ENCODE measurements at regions not wholly inside any gene's neighbourhood (a gene's known extent, or its start where the extent isn't known, plus 50 kb on each side); places are given as distances from the start of the nearest gene placed in this dataset.

DNA sequence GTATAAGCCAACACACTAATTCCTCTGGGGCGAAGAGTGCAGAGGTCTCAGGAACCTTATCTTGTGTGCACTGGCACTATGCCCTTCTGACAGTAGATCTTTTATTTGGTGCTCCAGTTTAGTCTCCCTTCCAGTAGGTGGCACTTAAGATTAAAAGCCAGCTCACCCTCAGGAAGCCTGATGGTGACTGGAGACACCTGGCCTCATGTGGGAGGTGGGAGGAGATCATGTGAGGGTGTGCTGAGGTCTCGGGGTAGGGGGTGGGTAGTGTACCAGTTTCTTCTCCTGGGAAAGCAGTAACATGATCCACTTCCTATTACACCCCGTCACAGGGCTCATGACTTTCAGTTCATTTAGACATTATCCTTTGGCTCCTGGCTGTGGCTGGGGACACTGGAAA, 654.9 kb downstream of the ADCYAP1 start:
- Histone ChIP-seq H2AFZ (ENCODE audit: low read length) (no peak overlapping the region), H3K36me3 (ENCODE audit: insufficient read depth, low read length) (no peaks in the 10 kb centered on the region), H3K9me3 (ENCODE audit: low read depth, low read length) (no peaks in the 10 kb centered on the region), H4K20me1 (ENCODE audit: insufficient read depth, low read length) (no peaks in the 10 kb centered on the region), H3K79me2 (ENCODE audit: insufficient read depth, low read length) (no peaks in the 10 kb centered on the region), H3K4me1 (ENCODE audit: insufficient read depth, low read length) (no peaks in the 10 kb centered on the region), H3K27me3 (ENCODE audit: insufficient read depth, low read length) (no peaks in the 10 kb centered on the region), H3K4me3 (ENCODE audit: insufficient read depth, low read length) (no peak overlapping the region), H3K27ac (ENCODE audit: low read depth, low read length) (no peak overlapping the region), H3K4me2 (ENCODE audit: insufficient read depth, low read length) (no peak overlapping the region)
- TF ChIP-seq, protein P1, sequence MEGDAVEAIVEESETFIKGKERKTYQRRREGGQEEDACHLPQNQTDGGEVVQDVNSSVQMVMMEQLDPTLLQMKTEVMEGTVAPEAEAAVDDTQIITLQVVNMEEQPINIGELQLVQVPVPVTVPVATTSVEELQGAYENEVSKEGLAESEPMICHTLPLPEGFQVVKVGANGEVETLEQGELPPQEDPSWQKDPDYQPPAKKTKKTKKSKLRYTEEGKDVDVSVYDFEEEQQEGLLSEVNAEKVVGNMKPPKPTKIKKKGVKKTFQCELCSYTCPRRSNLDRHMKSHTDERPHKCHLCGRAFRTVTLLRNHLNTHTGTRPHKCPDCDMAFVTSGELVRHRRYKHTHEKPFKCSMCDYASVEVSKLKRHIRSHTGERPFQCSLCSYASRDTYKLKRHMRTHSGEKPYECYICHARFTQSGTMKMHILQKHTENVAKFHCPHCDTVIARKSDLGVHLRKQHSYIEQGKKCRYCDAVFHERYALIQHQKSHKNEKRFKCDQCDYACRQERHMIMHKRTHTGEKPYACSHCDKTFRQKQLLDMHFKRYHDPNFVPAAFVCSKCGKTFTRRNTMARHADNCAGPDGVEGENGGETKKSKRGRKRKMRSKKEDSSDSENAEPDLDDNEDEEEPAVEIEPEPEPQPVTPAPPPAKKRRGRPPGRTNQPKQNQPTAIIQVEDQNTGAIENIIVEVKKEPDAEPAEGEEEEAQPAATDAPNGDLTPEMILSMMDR (IDR thresholded peaks at IDR 0.05; ENCODE audit: extremely low read depth, low read depth, low read length): no peak
- peak; percentile 34 for DNase-seq (ENCODE audit: insufficient read length, low spot score, missing footprints)

DNA sequence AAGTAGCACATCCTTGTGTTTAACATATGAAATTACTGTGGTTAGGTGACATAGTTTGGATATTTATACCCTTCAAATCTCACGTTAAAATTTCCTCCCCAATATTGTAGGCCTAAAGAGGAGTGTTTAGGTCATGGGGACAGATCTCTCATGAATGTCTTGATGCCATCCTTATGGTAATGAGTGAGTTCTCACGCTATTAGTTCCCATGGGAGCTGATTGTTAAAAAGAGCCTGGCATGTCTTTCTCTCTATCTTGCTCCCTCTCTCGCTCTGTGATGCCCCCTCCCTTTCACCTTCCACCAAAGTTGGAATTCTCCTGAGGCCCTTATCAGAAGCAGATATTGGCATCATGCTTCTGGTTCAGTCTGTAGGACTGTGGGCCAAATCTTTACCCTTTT, 660.1 kb downstream of the ADCYAP1 start:
- TF ChIP-seq, protein P1 (IDR thresholded peaks at IDR 0.05; ENCODE audit: extremely low read depth, low read depth, low read length): no peak
- no peak overlapping the region for H3K4me2 ChIP-seq (ENCODE audit: insufficient read depth, low read length)
- H3K4me1 ChIP-seq (ENCODE audit: insufficient read depth, low read length): no peaks in the 10 kb centered on the region
- no peak for DNase-seq (ENCODE audit: insufficient read length, low spot score, missing footprints)
- no peaks in the 10 kb centered on the region for H3K79me2 ChIP-seq (ENCODE audit: insufficient read depth, low read length)
- H3K27me3 ChIP-seq (ENCODE audit: insufficient read depth, low read length): no peaks in the 10 kb centered on the region
- H4K20me1 ChIP-seq (ENCODE audit: insufficient read depth, low read length): no peaks in the 10 kb centered on the region
- no peak overlapping the region for H3K27ac ChIP-seq (ENCODE audit: low read depth, low read length)
- H2AFZ ChIP-seq (ENCODE audit: low read length): no peak overlapping the region
- H3K4me3 ChIP-seq (ENCODE audit: insufficient read depth, low read length): no peak overlapping the region
- no peaks in the 10 kb centered on the region for H3K36me3 ChIP-seq (ENCODE audit: insufficient read depth, low read length)
- no peaks in the 10 kb centered on the region for H3K9me3 ChIP-seq (ENCODE audit: low read depth, low read length)

DNA sequence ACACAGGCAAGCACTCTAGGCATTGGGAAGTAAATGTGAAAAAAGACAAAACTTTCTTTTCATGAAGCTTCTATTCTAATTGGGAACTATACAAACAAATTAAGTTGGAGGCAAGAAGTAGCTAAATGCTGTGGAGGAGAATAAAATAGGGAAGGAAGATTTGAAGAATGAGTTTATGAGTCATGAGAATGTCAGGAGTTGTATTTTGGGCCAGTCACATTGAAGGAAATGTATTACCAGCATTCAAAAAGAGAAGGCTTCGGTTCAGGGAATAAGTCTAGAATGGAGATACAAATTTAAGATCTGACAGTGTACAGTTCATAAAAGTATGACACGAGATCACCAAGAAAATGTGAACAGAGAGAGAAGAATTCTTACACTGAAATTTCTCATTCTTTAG, 666.5 kb downstream of the ADCYAP1 start:
- no peaks in the 10 kb centered on the region for H3K9me3 ChIP-seq (ENCODE audit: low read depth, low read length)
- no peak overlapping the region for H2AFZ ChIP-seq (ENCODE audit: low read length)
- no peaks in the 10 kb centered on the region for H3K36me3 ChIP-seq (ENCODE audit: insufficient read depth, low read length)
- H3K27ac ChIP-seq (ENCODE audit: low read depth, low read length): no peak overlapping the region
- no peaks in the 10 kb centered on the region for H3K27me3 ChIP-seq (ENCODE audit: insufficient read depth, low read length)
- TF ChIP-seq, protein P1 (IDR thresholded peaks at IDR 0.05; ENCODE audit: extremely low read depth, low read depth, low read length): no peak
- no peak overlapping the region for H3K4me2 ChIP-seq (ENCODE audit: insufficient read depth, low read length)
- H4K20me1 ChIP-seq (ENCODE audit: insufficient read depth, low read length): no peaks in the 10 kb centered on the region
- no peak overlapping the region for H3K4me3 ChIP-seq (ENCODE audit: insufficient read depth, low read length)
- no peaks in the 10 kb centered on the region for H3K79me2 ChIP-seq (ENCODE audit: insufficient read depth, low read length)
- H3K4me1 ChIP-seq (ENCODE audit: insufficient read depth, low read length): no peaks in the 10 kb centered on the region
- no peak for DNase-seq (ENCODE audit: insufficient read length, low spot score, missing footprints)

DNA sequence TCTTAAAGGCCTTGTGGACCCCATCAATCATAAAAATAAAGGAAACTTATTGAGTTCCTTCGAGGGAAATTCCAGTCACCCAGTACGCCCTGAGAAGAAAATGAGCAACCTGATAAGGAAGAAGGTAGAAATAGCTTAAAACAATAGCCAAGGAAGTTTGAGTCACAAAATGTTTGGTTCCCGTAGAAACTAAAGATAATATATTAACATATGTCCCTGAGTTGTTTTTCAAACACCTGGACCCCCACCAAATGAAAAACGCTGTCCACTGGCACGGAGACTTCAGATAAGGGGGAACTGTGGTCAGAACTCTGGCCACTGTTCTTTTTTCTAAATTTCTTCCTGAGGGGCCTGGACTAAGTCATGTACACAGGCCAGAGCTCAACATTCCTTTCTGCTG, 669.1 kb downstream of the ADCYAP1 start:
- H3K4me2 ChIP-seq (ENCODE audit: insufficient read depth, low read length): no peak overlapping the region
- no peaks in the 10 kb centered on the region for H3K4me1 ChIP-seq (ENCODE audit: insufficient read depth, low read length)
- no peak overlapping the region for H3K4me3 ChIP-seq (ENCODE audit: insufficient read depth, low read length)
- no peaks in the 10 kb centered on the region for H3K9me3 ChIP-seq (ENCODE audit: low read depth, low read length)
- no peak overlapping the region for H3K27ac ChIP-seq (ENCODE audit: low read depth, low read length)
- H4K20me1 ChIP-seq (ENCODE audit: insufficient read depth, low read length): no peaks in the 10 kb centered on the region
- no peak overlapping the region for H2AFZ ChIP-seq (ENCODE audit: low read length)
- H3K27me3 ChIP-seq (ENCODE audit: insufficient read depth, low read length): no peaks in the 10 kb centered on the region
- no peak for DNase-seq (ENCODE audit: insufficient read length, low spot score, missing footprints)
- TF ChIP-seq, protein P1 (IDR thresholded peaks at IDR 0.05; ENCODE audit: extremely low read depth, low read depth, low read length): no peak
- H3K79me2 ChIP-seq (ENCODE audit: insufficient read depth, low read length): no peaks in the 10 kb centered on the region
- H3K36me3 ChIP-seq (ENCODE audit: insufficient read depth, low read length): no peaks in the 10 kb centered on the region

Measured in osteoblast (primary cell).